Esophagus squamous epithelium (tissue), 4 donors: ENCODE measurements at regions not wholly inside any gene's neighbourhood (a gene's known extent, or its start where the extent isn't known, plus 50 kb on each side); places are given as distances from the start of the nearest gene placed in this dataset.

Experiments
- POLR2A ChIP-seq, 4 donors: fragments of 450-650 bp; IDR thresholded peaks; one replicate each; pipeline ENCODE4 v1.6.1; 2017; ENCODE audit warnings: antibody characterized with exemption in 4 of 4, mild to moderate bottlenecking in 4 of 4, moderate library complexity in 3 of 4
- TF ChIP-seq, protein P1 (sequence below), 6 experiments: fragments of 450-650 bp in 4 of 6; fragments of 200-600 bp in 2 of 6; sonication (generic) in 2 of 6; IDR thresholded peaks; one replicate each; pipeline ENCODE4 v1.5.1; 2016 to 2019; ENCODE audit warnings: antibody characterized with exemption in 6 of 6, mild to moderate bottlenecking in 4 of 6, moderate library complexity in 4 of 6

DNA sequence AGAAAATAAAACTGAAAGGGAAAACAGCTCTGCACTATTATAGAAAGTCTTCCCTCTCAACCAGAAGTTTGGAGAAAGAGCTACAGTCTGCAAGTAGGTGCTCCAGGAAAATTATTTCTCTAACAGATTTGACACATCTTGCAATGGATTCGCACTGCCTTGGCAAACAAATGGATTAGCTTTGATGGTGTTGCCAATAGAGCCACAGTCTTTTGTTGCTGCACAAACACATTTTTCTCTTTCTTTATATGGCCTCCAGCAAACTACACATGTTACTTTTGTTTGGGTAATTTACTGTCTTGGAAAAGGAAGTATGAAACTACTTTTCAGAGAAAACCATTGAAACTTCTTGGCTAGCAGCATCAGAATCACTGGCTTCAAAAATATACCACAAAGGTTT, 523.1 kb downstream of the EFNA5 start:
- TF ChIP-seq POLR2A (IDR thresholded peaks at IDR 0.05), result no peak
- TF ChIP-seq, protein P1, sequence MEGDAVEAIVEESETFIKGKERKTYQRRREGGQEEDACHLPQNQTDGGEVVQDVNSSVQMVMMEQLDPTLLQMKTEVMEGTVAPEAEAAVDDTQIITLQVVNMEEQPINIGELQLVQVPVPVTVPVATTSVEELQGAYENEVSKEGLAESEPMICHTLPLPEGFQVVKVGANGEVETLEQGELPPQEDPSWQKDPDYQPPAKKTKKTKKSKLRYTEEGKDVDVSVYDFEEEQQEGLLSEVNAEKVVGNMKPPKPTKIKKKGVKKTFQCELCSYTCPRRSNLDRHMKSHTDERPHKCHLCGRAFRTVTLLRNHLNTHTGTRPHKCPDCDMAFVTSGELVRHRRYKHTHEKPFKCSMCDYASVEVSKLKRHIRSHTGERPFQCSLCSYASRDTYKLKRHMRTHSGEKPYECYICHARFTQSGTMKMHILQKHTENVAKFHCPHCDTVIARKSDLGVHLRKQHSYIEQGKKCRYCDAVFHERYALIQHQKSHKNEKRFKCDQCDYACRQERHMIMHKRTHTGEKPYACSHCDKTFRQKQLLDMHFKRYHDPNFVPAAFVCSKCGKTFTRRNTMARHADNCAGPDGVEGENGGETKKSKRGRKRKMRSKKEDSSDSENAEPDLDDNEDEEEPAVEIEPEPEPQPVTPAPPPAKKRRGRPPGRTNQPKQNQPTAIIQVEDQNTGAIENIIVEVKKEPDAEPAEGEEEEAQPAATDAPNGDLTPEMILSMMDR (IDR thresholded peaks at IDR 0.05), result no peak
